ENCODE measurements at regions not wholly inside any gene's neighbourhood (a gene's known extent, or its start where the extent isn't known, plus 50 kb on each side); places are given as distances from the start of the nearest gene placed in this dataset.

GRCh38 chr16:35201151-35201550 lies 1741.7 kb downstream of the TP53TG3F start:
- TF ChIP-seq CTCF (IDR thresholded peaks at IDR 0.05) (no peak), EZH2 (IDR thresholded peaks at IDR 0.05; ENCODE audit: borderline replicate concordance, insufficient read depth, low read depth, low read length, poor library complexity, severe bottlenecking) (no peak)

Data from B cell (primary cell).